H9 (cell line): ENCODE measurements at regions not wholly inside any gene's neighbourhood (a gene's known extent, or its start where the extent isn't known, plus 50 kb on each side); places are given as distances from the start of the nearest gene placed in this dataset.

ENCODE experiments used
- DNase-seq: peaks from one replicate; pipeline ENCODE4 v3.0.0-alpha.2; 2017
- H2AFZ ChIP-seq: one replicate; pipeline ENCODE4 v1.6.1; 2013; ENCODE audit warnings: mild to moderate bottlenecking, low read length, control low read depth, moderate library complexity
- H2AK5ac ChIP-seq: 2 replicates; pipeline ENCODE4 v1.6.1; 2013; ENCODE audit warnings: low read length, control low read depth, mixed read lengths; ENCODE audit not compliant: insufficient read length
- H2BK120ac ChIP-seq: one replicate; pipeline ENCODE4 v1.6.1; 2013; ENCODE audit warnings: low read depth, mild to moderate bottlenecking, low read length, control low read depth, inconsistent platforms; ENCODE audit not compliant: poor library complexity, severe bottlenecking
- H2BK12ac ChIP-seq: 2 replicates; pipeline ENCODE4 v1.6.1; 2013; ENCODE audit warnings: low read length, control low read depth, mixed read lengths, low read depth; ENCODE audit not compliant: insufficient read length
- H2BK15ac ChIP-seq: 2 replicates; pipeline ENCODE4 v1.6.1; 2013; ENCODE audit warnings: low read depth, low read length, control low read depth
- H2BK20ac ChIP-seq: one replicate; pipeline ENCODE4 v1.6.1; 2013; ENCODE audit warnings: low read depth, mild to moderate bottlenecking, low read length, control low read depth, inconsistent platforms; ENCODE audit not compliant: poor library complexity, severe bottlenecking
- H2BK5ac ChIP-seq: 2 replicates; pipeline ENCODE4 v1.6.1; 2013; ENCODE audit warnings: low read length, control low read depth, mixed read lengths; ENCODE audit not compliant: insufficient read length
- H3K14ac ChIP-seq: 2 replicates; pipeline ENCODE4 v1.6.1; 2013; ENCODE audit warnings: low read length, control low read depth; ENCODE audit not compliant: insufficient read depth
- H3K18ac ChIP-seq: 2 replicates; pipeline ENCODE4 v1.6.1; 2013; ENCODE audit warnings: low read depth, mild to moderate bottlenecking, mixed read lengths, low read length, control low read depth; ENCODE audit not compliant: insufficient read length
- H3K23ac ChIP-seq: 2 replicates; pipeline ENCODE4 v1.6.1; 2013; ENCODE audit warnings: low read length, control low read depth, mixed read lengths, low read depth; ENCODE audit not compliant: insufficient read length
- H3K23me2 ChIP-seq: 2 replicates; pipeline ENCODE4 v1.6.1; 2013; ENCODE audit warnings: low read depth, mild to moderate bottlenecking, mixed read lengths, low read length, control low read depth; ENCODE audit not compliant: insufficient read length, poor library complexity, severe bottlenecking
- H3K27ac ChIP-seq: 2 replicates; pipeline ENCODE4 v1.5.1; 2013; ENCODE audit warnings: low read length, control low read depth, mixed read lengths, low read depth; ENCODE audit not compliant: insufficient read length
- H3K27me3 ChIP-seq: 2 replicates; pipeline ENCODE4 v1.6.1; 2013; ENCODE audit warnings: low read length, control low read depth, inconsistent platforms; ENCODE audit not compliant: insufficient read depth
- H3K4ac ChIP-seq: 2 replicates; pipeline ENCODE4 v1.6.1; 2013; ENCODE audit warnings: low read depth, mild to moderate bottlenecking, control low read depth, inconsistent platforms, low read length, moderate library complexity
- H3K4me1 ChIP-seq: 2 replicates; pipeline ENCODE4 v1.6.1; 2013; ENCODE audit warnings: low read length, control low read depth, inconsistent platforms; ENCODE audit not compliant: insufficient read depth
- H3K4me2 ChIP-seq: 2 replicates; pipeline ENCODE4 v1.6.1; 2013; ENCODE audit warnings: low read length, control low read depth, mixed read lengths; ENCODE audit not compliant: insufficient read length, insufficient read depth
- H3K56ac ChIP-seq: 2 replicates; pipeline ENCODE4 v1.6.1; 2013; ENCODE audit warnings: low read depth, mild to moderate bottlenecking, mixed read lengths, low read length, control low read depth; ENCODE audit not compliant: insufficient read length
- H3K79me1 ChIP-seq: 2 replicates; pipeline ENCODE4 v1.6.1; 2013; ENCODE audit warnings: low read depth, mild to moderate bottlenecking, moderate library complexity, low read length, control low read depth, inconsistent platforms; ENCODE audit not compliant: insufficient read depth, poor library complexity, severe bottlenecking
- H3K79me2 ChIP-seq: 2 replicates; pipeline ENCODE4 v1.6.1; 2013; ENCODE audit warnings: low read length, control low read depth, inconsistent platforms; ENCODE audit not compliant: insufficient read depth
- H3K9ac ChIP-seq: 2 replicates; pipeline ENCODE4 v1.6.1; 2013; ENCODE audit warnings: low read length, control low read depth, mixed read lengths; ENCODE audit not compliant: insufficient read length; ENCODE audit errors: extremely low read depth
- H3K9me3 ChIP-seq: one replicate; pipeline ENCODE4 v1.6.1; 2013; ENCODE audit warnings: low read depth, low read length, inconsistent platforms; ENCODE audit not compliant: control insufficient read depth
- H3T11ph ChIP-seq: one replicate; pipeline ENCODE4 v1.6.1; 2013; ENCODE audit warnings: mild to moderate bottlenecking, low read length, control low read depth, inconsistent platforms
- H4K20me1 ChIP-seq: one replicate; pipeline ENCODE4 v1.6.1; 2013; ENCODE audit not compliant: control insufficient read depth, insufficient read length, insufficient read depth
- H4K5ac ChIP-seq: 2 replicates; pipeline ENCODE4 v1.6.1; 2013; ENCODE audit warnings: low read depth, mild to moderate bottlenecking, mixed read lengths, low read length, control low read depth; ENCODE audit not compliant: insufficient read length
- H4K8ac ChIP-seq: replicated peaks from 2 replicates; pipeline ENCODE4 v1.6.1; 2013; ENCODE audit warnings: low read length, control low read depth, mixed read lengths, low read depth; ENCODE audit not compliant: insufficient read length
- H4K91ac ChIP-seq: 2 replicates; pipeline ENCODE4 v1.6.1; 2013; ENCODE audit warnings: low read depth, mild to moderate bottlenecking, moderate library complexity, mixed read lengths, low read length, control low read depth; ENCODE audit not compliant: insufficient read length
- H3K27ac Mint-ChIP-seq, 3 experiments: 2 replicates in 2 of 3; 3 replicates in 1 of 3; pipeline ENCODE4 v1.8.0; 2020 to 2021; ENCODE audit warnings: mixed read lengths in 3 of 3, mild to moderate bottlenecking in 1 of 3, moderate library complexity in 1 of 3
- H3K27me3 Mint-ChIP-seq: 2 replicates; pipeline ENCODE4 v1.8.0; 2021; ENCODE audit warnings: low read depth, mild to moderate bottlenecking, moderate library complexity, mixed read lengths
- H3K36me3 Mint-ChIP-seq, 3 experiments: 2 replicates in 2 of 3; 3 replicates in 1 of 3; pipeline ENCODE4 v1.8.0; 2020 to 2021; ENCODE audit warnings: low read depth in 3 of 3, mixed read lengths in 3 of 3; ENCODE audit not compliant: insufficient read depth in 1 of 3
- H3K4me1 Mint-ChIP-seq, 2 experiments: 2 replicates each; pipeline ENCODE4 v1.8.0; 2020; ENCODE audit warnings: mixed read lengths in 2 of 2
- H3K4me3 Mint-ChIP-seq, 2 experiments: 2 replicates in 1 of 2; 3 replicates in 1 of 2; pipeline ENCODE4 v1.8.0; 2020 to 2021; ENCODE audit warnings: mild to moderate bottlenecking in 2 of 2, mixed read lengths in 2 of 2, moderate library complexity in 1 of 2
- H3K9me3 Mint-ChIP-seq, 2 experiments: 2 replicates in 1 of 2; 3 replicates in 1 of 2; pipeline ENCODE4 v1.8.0; 2020; ENCODE audit warnings: mild to moderate bottlenecking in 2 of 2, mixed read lengths in 2 of 2, moderate library complexity in 1 of 2
- WGBS: extraction: QIAGEN DNeasy Blood & Tissue Kit; methylation state at CpG from one replicate; pipeline ENCODE4 v1.1.7; 2013; ENCODE audit warnings: missing lambda C conversion rate, low lambda C conversion rate, mixed read lengths; ENCODE audit not compliant: insufficient read length; ENCODE audit errors: extremely low coverage; 5-methylcytosine and 5-hydroxymethylcytosine counted together
- TF ChIP-seq, protein P1 (sequence below): fragments of 200-600 bp; sonication (generic); conservative IDR thresholded peaks from 3 replicates; pipeline ENCODE4 v1.8.0; 2021; ENCODE audit warnings: antibody characterized with exemption, mild to moderate bottlenecking

DNA sequence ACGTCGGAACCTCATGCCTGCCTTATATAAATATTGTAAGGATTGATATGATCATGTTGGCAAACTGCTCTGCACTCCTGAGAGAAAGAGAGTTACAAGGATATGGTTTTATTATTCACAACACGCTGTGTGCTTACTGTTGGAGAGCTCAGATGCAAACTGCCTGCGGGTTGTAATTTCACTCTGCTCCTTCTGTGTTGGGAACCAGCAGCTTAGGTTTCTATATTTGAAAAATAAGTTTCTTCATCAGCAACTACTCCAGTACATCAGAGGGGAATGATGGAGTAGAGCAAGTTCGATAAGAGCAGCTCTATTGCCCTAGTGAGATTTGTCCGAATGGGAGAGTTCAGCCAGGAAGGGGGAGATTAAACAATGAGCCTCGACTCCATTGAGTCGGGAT lies 106.9 kb upstream of the UBL3 start:
- Mint-ChIP-seq H3K9me3 (no peaks in the 10 kb centered on the region), H3K27me3 (peaks cover 6% of the 10 kb centered on the region), H3K4me3 (no peak overlapping the region), H3K4me1 (peaks cover 54 to 58% of the 10 kb centered on the region in 2 experiments), H3K36me3 (peaks cover 0 to 2% (median 0%) of the 10 kb centered on the region in 3 experiments; a peak in 1 of 7 replicates), H3K27ac (no peak overlapping the region)
- Histone ChIP-seq H2BK5ac (no peak overlapping the region), H3K23me2 (no peaks in the 10 kb centered on the region), H2BK12ac (no peak overlapping the region), H3K9ac (no peak overlapping the region), H3K79me1 (no peaks in the 10 kb centered on the region), H3K14ac (no peak overlapping the region), H3K4me2 (no peak overlapping the region), H3K9me3 (no peaks in the 10 kb centered on the region), H3K27ac (no peak overlapping the region), H3K18ac (no peak overlapping the region), H2AK5ac (no peak overlapping the region), H3K4ac (no peak overlapping the region), H3K23ac (no peak overlapping the region), H3T11ph (no peak overlapping the region), H2BK15ac (no peak overlapping the region), H4K8ac (no peak overlapping the region), H4K20me1 (no peaks in the 10 kb centered on the region), H2BK120ac (no peak overlapping the region), H2AFZ (no peak overlapping the region), H3K27me3 (no peaks in the 10 kb centered on the region), H2BK20ac (no peak overlapping the region), H3K4me1 (peaks cover 22% of the 10 kb centered on the region), H3K56ac (no peak overlapping the region), H3K79me2 (no peaks in the 10 kb centered on the region), H4K91ac (no peak overlapping the region), H4K5ac (no peak overlapping the region)
- no CpG with 5 or more reads among the region's 8 CpGs for WGBS
- TF ChIP-seq, protein P1, sequence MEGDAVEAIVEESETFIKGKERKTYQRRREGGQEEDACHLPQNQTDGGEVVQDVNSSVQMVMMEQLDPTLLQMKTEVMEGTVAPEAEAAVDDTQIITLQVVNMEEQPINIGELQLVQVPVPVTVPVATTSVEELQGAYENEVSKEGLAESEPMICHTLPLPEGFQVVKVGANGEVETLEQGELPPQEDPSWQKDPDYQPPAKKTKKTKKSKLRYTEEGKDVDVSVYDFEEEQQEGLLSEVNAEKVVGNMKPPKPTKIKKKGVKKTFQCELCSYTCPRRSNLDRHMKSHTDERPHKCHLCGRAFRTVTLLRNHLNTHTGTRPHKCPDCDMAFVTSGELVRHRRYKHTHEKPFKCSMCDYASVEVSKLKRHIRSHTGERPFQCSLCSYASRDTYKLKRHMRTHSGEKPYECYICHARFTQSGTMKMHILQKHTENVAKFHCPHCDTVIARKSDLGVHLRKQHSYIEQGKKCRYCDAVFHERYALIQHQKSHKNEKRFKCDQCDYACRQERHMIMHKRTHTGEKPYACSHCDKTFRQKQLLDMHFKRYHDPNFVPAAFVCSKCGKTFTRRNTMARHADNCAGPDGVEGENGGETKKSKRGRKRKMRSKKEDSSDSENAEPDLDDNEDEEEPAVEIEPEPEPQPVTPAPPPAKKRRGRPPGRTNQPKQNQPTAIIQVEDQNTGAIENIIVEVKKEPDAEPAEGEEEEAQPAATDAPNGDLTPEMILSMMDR = no peak
- DNase-seq = no peak
